DMS53 treated with DMSO at 0.1 percent for 48 hours (cell line): ENCODE measurements at regions not wholly inside any gene's neighbourhood (a gene's known extent, or its start where the extent isn't known, plus 50 kb on each side); places are given as distances from the start of the nearest gene placed in this dataset.

ENCODE experiments used
- DNase-seq: peaks from one replicate; lab custom pipeline; 2025; ENCODE audit not compliant: unreplicated experiment; lab: John Stamatoyannopoulos, UW

DNA sequence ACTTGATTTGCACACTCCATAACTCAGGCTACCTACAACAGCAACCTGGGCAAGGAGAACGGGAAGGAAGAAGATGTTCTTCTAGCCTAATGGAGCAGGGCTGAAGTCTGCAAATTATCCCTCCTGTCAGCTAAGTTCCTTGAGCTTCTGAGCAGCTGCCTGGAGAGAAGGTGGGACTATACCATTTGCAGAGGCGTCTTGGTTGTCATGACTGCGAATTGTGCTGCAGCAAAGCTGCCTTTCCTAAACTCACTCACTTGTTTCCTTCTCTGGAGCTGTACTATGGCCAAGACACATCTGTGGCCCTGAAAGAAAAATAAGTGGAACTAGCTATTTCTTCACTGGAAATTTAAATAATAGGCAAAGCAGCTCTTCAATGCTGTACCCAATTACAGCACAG is 682.4 kb upstream of the GRIA3 start:
- no peak for DNase-seq

GRCh38 chrX:122504026-122504425 is 680.1 kb upstream of the GRIA3 start:
- peak; percentile 45 for DNase-seq

- no peak for DNase-seq
Observed at GRCh38 chrX:122512561-122513072, 671.5 kb upstream of the GRIA3 start.

DNA sequence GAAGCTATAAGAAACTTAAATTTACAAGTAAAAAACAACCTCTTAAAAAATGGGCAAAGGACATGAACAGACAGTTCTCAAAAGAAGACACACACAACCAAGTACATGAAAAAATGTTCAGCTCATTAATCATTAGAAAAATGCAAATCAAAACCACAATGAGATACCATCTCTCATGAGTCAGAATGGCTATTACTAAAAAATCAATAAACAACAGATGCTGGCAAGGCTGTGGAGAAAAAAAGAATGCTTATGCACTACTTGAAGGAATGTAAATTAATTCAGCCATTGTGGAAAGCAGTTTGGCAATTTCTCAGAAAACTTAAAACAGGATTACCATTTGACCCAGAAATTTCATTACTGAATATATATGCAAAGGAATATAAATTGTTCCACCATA is 666.3 kb upstream of the GRIA3 start:
- no peak for DNase-seq

DNA sequence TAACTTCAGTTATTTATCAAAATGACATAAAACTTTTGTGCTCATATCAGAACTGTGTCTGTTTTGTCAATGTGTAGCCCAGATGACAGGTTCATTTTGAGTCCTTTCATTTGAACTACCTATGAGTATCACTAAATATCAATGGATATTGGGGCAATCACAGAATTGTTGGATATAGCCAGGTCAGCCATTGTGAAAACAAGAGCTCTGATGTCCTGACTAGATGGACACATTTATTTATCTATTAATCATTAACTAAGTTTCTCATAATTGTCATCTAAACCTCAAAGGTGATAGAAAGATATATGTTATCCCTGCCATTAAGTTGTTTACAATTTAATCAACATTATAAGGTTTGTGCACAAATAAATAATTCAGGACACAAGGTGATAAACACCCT is 638.3 kb upstream of the GRIA3 start:
- no peak for DNase-seq

DNA sequence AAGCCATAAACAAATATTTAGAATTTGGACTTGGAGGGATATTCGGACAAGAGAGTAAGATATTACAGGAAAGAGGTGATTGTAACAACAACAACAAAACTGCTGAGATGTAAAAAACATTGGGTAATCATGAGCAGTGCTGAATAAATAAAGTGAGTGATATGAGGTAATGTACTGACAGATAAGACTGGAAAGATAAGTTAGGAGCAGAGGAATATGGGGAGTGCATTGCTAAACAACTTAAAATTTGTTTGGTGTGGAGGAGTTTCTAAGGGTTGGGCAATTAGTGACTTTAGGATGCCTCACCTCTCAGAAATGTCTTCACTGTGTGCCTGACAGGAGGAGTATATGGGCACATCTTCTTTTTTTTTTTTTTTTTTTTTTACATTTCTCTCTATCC is 637.8 kb upstream of the GRIA3 start:
- no peak for DNase-seq

- DNase-seq = no peak
Observed at GRCh38 chrX:122552286-122552800, 631.7 kb upstream of the GRIA3 start.

- no peak for DNase-seq
Observed at GRCh38 chrX:122555925-122556324, 628.2 kb upstream of the GRIA3 start.

GRCh38 chrX:122565952-122566351 is 618.1 kb upstream of the GRIA3 start:
- peak; percentile 39 for DNase-seq

DNA sequence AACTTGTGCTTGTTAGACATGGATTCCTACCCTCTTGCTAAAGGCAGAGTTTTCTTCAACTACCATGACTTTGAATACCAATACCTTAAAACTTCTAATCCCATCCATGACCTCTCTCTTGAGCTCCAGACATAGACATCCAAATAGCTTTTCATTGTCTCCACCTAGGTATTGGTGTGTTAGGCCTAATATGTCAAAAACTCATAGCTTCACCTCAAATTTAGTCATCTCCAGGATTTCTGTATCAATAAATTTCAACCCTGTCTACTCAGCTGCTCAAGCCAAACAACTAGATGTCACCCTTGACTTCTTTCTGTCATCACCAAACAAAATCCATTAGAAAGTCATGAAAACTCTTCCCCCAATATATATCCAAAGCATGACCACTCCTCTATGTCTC is 617.7 kb upstream of the GRIA3 start:
- no peak for DNase-seq

DNA sequence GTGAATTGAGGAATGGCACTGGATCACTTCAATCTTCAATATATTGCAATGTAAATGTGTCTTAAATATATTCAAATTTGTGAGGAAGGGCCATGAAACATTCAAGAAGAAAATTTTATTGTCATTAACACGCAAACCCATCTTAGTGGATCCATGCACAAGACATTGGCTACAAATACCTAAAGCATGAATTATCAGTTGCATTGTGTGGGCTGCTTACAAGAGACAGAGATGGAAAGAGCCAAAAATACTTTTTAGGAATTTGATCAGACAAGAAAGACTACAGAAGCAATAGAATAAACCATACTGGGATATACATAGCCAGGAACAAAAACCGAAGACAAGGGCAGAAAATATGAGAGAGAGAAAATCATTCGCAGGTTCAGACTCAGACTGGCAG is 616.2 kb upstream of the GRIA3 start:
- no peak for DNase-seq

DNA sequence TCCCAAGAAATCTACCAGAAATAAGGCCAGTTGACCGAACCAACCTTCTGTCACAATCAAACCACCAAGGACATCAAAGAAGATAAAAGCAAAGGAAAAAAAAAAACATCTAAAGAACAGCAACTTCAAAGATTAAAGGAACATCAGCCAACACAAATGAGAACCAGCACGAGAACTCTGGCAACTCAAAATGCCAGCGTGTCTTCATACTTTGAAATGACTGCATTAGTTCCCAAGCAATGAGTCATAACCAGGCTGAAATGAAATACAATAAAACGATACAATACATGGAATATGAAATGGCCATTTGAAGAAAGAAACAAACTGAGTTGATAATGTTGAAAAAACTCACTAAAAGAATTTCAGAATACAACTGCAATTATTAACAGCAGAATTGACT is 611.6 kb upstream of the GRIA3 start:
- no peak for DNase-seq

DNA sequence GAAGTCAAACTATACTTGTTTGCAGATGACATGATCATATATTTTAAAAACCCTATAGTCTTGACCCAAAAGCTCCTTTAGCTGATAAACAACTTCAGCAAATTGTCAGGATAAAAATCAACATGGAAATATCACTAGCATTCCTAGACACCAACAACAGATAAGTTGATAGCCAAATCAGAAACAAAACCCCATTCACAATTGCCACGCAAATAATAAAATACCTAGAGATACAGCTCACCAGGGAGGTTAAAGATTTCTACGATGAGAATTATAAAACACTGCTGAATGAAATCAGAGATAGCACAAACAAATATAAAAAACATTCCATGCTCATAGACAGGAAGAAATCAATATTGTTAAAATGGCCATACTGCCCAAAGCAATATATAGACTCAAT is 605.0 kb upstream of the GRIA3 start:
- no peak for DNase-seq

DNA sequence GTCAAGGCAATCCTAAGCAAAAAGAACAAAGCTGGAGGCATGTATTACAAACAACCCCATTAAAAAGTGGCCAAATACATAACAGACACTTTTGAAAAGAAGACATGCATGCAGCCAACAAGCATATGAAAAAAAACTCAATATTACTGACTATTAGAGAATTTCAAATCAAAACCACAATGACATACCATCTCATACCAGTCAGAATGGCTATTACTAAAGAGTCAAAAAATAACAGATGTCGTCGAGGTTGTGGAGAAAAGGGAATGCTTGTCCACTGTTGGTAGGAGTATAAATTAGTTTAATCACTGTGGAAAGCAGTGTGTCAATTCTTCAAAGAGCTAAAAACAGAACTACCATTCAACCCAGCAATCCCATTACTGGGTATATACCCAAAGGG is 604.6 kb upstream of the GRIA3 start:
- no peak for DNase-seq

DNA sequence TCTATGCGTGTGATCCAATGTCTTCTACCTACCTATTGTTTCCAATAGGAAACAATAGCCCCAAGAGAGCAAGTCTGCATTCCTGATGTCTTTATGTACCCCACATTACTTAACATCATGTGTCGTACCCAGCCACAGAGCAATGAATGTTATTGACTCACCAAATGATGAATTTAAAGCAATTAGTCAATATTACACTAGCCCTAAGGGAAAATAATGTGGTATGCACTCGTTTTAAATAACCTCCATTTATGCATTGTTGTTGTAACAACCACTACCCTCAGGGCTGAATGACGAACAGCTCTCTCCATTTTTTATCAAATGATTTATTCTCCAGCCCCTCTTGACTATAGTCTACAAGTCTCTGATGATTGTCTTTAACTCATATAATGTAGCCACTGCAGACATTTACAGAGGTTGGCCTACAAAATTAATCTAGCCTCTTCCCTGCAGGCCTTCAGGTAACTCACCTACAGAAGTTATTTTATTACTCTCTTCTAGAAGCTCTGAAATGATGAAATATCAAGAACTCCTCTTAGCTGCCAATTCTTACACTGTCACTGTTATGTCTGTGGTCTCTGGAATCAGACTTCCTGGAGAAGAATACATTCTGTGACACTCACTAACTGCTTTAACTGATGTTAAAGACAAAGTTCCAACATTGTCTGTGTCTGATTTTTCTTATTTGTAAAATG is 601.7 kb upstream of the GRIA3 start:
- DNase-seq = no peak

DNA sequence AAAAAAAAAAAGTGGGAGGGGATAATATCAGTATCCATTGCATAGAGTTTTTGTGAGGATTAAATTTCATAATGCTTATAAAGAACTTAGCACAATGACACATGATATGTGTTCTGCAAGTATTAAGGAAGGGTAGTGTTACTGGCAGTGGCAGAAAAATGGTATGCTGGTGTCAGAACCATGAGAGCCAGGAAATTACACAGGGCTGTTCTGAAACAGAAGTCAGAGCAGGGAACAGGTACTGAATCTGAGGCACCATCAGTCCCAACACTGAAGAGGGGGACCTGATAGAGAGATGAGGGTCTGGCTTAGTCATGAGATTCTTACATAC is 601.1 kb upstream of the GRIA3 start:
- no peak for DNase-seq

- peak; percentile 87 for DNase-seq
Observed at GRCh38 chrX:122583551-122583950, 600.5 kb upstream of the GRIA3 start.

- no peak for DNase-seq
Observed at GRCh38 chrX:122584981-122585380, 599.1 kb upstream of the GRIA3 start.

GRCh38 chrX:122586831-122587230 is 597.2 kb upstream of the GRIA3 start:
- no peak for DNase-seq

- DNase-seq = no peak
Observed at GRCh38 chrX:122591546-122591945, 592.5 kb upstream of the GRIA3 start.

- DNase-seq = no peak
Observed at GRCh38 chrX:122596998-122597397, 587.1 kb upstream of the GRIA3 start.

DNA sequence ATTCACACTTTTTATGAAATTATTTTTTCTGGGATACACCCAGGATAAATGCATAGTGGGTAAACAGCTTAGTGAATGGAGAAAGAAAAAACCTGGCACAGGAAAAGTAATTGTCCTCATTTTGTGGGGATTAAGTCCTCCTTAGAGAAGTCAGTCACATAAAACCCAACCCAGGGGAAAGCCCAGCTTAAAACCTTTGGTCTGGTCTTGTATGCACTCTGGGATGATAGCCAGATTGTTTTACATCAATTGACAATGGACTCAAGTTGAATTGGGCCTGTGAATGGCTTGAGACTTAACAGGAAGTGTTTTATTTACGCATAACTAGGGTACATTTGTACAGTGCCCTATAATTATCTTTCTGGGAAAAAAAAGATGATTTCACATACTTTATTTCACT is 561.3 kb upstream of the GRIA3 start:
- peak; percentile 24 for DNase-seq

DNA sequence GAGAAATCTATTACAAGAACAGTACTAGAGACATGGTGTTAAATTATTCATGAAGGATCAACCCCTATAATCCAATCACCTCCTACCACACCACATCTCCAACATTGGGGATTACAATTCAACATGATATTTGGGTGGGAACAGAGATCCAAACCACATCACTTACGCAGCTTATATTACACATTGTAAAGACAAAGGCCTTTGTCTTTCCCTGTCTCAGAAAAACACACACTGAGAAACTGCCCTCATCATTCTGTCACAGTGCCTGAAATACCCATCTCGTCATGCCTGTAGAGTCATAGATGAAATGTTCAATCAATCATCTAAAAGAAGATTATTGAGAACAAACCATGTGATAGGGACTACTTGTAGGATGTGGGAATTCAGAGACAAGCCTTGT is 558.8 kb upstream of the GRIA3 start:
- no peak for DNase-seq
